HG02943 (cell line): ENCODE measurements at regions not wholly inside any gene's neighbourhood (a gene's known extent, or its start where the extent isn't known, plus 50 kb on each side); places are given as distances from the start of the nearest gene placed in this dataset.

ENCODE experiments used
- ATAC-seq: cut with Tn5 transposase; IDR thresholded peaks from one replicate; pipeline ENCODE4 v1.9.1; 2021; ENCODE audit warnings: mild to moderate bottlenecking, low read depth, moderate library complexity; ENCODE audit not compliant: unreplicated experiment

DNA sequence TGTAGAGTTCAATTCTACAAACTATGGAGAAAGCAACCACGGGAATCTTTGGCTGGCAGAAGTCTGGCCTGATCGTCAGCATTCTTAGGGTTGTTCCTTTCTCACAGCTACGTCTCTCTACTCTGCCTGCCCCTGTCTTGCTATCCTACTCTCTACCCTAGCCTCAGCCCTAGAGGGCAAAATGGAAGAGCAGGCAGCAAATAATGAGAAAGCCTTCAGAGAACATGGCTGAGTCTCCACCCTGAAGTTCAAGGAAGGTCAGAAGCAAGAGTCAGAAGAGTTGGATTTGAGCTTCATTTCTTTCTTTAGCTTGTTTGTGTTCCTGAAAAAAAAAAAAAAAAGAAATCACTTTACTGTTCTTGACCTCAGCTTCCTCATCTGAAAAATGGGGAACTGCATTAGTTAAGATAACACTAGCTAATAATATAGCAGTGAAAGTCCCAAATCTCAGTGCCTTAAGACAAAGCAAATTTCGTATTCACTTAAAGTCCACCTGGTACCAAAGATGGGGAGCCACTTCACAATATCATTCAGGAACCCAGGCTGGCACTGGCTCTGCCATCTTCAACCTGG, 50.2 kb upstream of the CCND2 start:
- no peak for ATAC-seq

DNA sequence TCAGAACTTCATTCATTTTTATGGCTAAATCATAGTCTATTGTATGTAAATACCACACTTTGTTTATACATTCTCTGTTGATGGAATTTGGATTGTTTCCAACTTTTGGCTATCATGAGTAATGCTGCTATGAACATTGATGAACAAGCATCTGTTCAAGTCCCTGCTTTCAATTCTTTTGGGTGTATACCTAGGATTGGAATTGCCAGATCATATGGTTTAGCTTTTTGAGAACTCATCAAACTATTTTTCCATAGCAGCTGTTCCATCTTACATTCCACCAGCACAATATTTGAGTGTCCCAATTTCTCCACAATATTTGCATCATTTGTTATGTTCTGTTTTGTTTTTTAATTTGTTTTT, 52.3 kb upstream of the CCND2 start:
- no peak for ATAC-seq

- no peak for ATAC-seq
These were observed 52.9 kb upstream of the CCND2 start for GRCh38 chr12:4220536-4221257.

DNA sequence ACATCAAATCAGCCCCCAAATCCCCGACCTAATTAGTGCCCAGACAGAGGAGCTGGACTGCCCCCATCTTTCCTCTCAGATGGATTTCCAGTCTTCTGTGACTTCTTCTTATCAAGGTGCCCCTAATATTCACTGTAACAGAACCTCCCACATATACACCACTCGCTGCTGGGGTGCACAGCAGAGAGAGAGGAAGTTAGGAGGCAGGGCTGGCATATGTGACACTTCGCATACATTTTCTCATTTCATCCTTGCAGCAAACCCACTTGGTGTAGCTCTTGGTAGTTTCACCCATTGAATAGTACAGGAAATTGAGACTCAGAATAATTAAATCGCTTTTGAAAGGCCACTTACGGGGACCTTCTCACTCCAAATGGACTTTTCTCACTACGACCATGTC, 56.5 kb upstream of the CCND2 start:
- ATAC-seq, result no peak

GRCh38 chr12:4216187-4216927, 57.2 kb upstream of the CCND2 start:
- ATAC-seq, result no peak

- ATAC-seq, result no peak
These were observed 58.1 kb upstream of the CCND2 start for GRCh38 chr12:4215229-4216186.

GRCh38 chr12:4214877-4215228, 58.7 kb upstream of the CCND2 start:
- no peak for ATAC-seq

DNA sequence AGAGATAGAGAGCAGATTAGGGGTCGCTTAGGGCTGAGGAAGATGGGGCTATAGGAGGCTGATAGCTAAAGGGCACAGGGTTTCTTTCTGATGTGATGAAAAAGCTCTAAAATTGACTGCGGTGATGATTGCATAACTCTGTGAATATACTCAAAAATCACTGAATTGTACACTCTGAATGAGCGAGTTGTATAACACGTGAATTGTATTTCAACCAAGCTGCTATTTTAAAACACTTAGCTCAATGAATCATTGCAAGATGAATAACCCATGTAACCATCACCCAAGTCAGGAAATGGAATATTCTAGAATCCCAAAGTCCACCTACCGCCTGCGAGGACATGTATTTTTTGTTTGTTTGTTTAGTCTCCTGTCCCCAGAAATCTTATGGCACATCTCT, 60.1 kb upstream of the CCND2 start:
- ATAC-seq, result no peak

GRCh38 chr12:4212845-4213244, 60.7 kb upstream of the CCND2 start:
- no peak for ATAC-seq

DNA sequence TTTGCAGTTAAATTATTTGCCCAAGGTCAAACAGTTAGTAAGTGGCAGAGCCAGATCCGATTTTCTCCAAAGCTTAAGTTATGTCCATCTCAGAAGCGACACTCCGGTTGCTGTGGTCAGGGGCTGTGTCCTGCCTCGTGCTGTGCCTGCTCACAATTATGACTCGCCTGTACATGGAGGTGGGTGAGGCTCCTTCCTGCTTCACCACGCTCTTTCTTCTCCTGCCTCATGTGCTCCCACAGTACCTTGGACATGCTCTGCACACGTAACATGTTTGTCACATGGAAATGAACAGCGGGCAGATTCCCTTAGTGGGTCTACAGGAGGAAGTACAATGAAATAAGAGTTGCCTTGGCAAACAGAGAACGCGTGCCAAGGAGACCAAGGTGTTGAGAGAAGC, 62.2 kb upstream of the CCND2 start:
- no peak for ATAC-seq

GRCh38 chr12:4210183-4210582, 63.4 kb upstream of the CCND2 start:
- no peak for ATAC-seq

DNA sequence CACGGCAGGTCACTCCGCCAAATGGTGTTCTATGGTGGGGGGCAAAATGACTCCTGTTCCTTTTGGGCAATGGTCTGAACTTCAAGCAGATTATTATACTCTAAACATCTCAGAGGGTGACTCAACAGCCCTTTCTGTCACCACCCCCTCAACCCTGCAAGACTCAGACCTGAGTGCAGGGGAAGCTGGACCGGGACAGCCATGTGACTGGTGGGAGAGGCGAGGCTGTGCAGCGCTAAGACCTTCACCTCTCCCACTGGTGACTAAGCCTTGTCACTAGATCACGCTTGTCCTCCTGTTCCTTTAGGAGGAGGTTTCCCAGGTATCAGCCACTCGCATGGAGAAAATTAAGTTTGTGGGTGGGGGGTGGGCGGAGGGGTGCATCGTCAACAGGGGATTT, 67.1 kb upstream of the CCND2 start:
- no peak for ATAC-seq

GRCh38 chr12:4203772-4204376, 69.7 kb upstream of the CCND2 start:
- ATAC-seq, result no peak

DNA sequence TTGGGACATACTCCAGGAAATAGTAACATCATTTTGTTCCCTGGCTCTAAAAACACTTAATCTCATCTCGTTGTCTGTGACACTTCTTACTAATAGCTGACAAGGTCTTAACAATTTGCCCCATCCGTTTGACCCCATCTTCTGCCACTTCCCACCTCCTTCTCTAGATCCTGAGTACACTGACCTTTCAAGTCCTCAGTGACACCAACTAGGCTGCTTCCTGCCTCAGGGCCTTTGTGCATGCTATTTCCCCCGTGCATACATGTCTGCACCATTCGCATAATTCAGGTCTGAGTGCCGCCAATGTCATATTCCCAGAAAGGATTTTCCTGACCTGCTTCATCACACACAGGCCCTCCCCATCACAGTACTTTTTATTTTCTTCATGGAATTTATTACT, 70.6 kb upstream of the CCND2 start:
- no peak for ATAC-seq

- ATAC-seq, result no peak
These were observed 71.1 kb upstream of the CCND2 start for GRCh38 chr12:4202487-4202886.

GRCh38 chr12:4201333-4202100, 72.0 kb upstream of the CCND2 start:
- ATAC-seq, result no peak

DNA sequence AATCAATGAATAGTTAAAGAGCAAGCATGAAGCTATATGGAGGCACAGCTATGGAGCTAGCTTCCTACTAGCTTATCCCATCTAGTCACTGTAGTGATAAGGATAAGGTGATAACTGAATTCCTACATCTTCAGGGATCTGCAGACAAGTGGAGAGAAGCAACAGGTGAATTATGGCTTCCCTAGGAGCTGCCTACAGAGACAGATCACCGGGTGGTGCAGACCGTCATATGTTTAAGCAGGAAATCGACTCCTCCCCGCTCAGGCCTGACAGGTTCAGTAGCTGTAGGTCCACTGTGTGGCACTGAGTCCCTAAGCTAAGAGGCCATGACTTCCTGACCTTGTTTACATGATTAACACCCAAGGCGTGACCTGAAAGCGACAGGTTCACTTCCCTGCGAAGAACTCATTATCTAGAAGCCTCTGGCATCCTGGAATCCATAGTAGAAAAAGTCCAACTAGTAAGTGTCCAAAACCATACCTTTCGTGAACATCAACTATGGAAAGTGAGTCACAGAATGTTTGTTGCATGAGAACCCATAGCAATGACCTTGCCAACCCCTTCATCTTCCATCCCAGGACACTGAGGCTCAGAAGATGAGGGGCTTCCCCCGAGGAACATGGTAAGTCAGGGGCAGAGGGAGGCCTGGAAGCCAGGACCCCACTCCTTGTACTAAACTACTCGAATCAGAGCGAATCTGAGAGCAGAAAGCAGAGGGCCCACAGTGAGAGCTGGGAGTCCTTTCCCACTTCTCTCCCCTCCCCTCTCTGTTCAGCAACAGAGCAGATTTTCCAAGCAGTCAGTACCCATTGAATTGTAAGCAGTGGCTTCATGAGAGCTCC, 75.4 kb upstream of the CCND2 start:
- no peak for ATAC-seq

GRCh38 chr12:4196805-4197420, 76.6 kb upstream of the CCND2 start:
- ATAC-seq, result no peak
